Liver (tissue), 8 donors: ENCODE measurements at regions not wholly inside any gene's neighbourhood (a gene's known extent, or its start where the extent isn't known, plus 50 kb on each side); places are given as distances from the start of the nearest gene placed in this dataset.

ENCODE experiments used
- DNase-seq: peaks from one replicate; pipeline ENCODE4 v3.0.0-alpha.2; 2017; ENCODE audit warnings: low spot score
- H3K27ac ChIP-seq, 2 donors: one replicate each; pipeline ENCODE4 v1.7.0; 2013; ENCODE audit warnings: inconsistent platforms in 2 of 2, low read length in 2 of 2, control low read depth in 1 of 2, low read depth in 1 of 2, mild to moderate bottlenecking in 1 of 2
- H3K27me3 ChIP-seq, 4 donors: one replicate each; pipeline versions ENCODE4 v1.6.1 to v1.7.0; 2013; ENCODE audit warnings: low read length in 3 of 4, inconsistent platforms in 1 of 4, mild to moderate bottlenecking in 1 of 4, moderate library complexity in 1 of 4; ENCODE audit not compliant: control insufficient read depth in 4 of 4, insufficient read depth in 4 of 4
- H3K36me3 ChIP-seq, 4 donors: one replicate each; pipeline versions ENCODE4 v1.6.1 to v1.7.0; 2013; ENCODE audit warnings: low read length in 3 of 4, mild to moderate bottlenecking in 3 of 4, low read depth in 1 of 4, moderate library complexity in 1 of 4; ENCODE audit not compliant: control insufficient read depth in 4 of 4, insufficient read depth in 3 of 4
- H3K4me1 ChIP-seq, 4 donors: one replicate each; pipeline versions ENCODE4 v1.6.1 to v1.7.0; 2013; ENCODE audit warnings: low read length in 3 of 4, mild to moderate bottlenecking in 3 of 4, moderate library complexity in 1 of 4; ENCODE audit not compliant: control insufficient read depth in 4 of 4, insufficient read depth in 4 of 4
- H3K4me3 ChIP-seq, 3 donors: one replicate each; pipeline versions ENCODE4 v1.6.1 to v1.7.0; 2013; ENCODE audit warnings: low read length in 3 of 3, control low read depth in 1 of 3, low read depth in 1 of 3, mild to moderate bottlenecking in 1 of 3
- H3K9ac ChIP-seq, 2 donors: one replicate each; pipeline ENCODE4 v1.7.0; 2013; ENCODE audit warnings: low read length in 2 of 2, mild to moderate bottlenecking in 2 of 2, moderate library complexity in 2 of 2, control low read depth in 1 of 2, low read depth in 1 of 2
- H3K9me3 ChIP-seq, 4 donors: one replicate each; pipeline versions ENCODE4 v1.6.1 to v1.7.0; 2013; ENCODE audit warnings: low read length in 3 of 4; ENCODE audit not compliant: control insufficient read depth in 4 of 4
- ATF3 ChIP-seq: IDR thresholded peaks from 2 replicates; pipeline ENCODE4 v1.6.1; 2016; ENCODE audit warnings: antibody characterized with exemption
- CTCF ChIP-seq: fragments of 150-350 bp; IDR thresholded peaks from 2 replicates; pipeline ENCODE4 v1.5.1; 2017; ENCODE audit warnings: improper control_type of control experiment, low read depth, low read length; ENCODE audit not compliant: missing input control
- FOXA1 ChIP-seq: IDR thresholded peaks from 2 replicates; pipeline ENCODE4 v1.6.1; 2016; ENCODE audit warnings: antibody characterized with exemption
- FOXA2 ChIP-seq: IDR thresholded peaks from 2 replicates; pipeline ENCODE4 v1.6.1; 2016; ENCODE audit warnings: antibody characterized with exemption
- GABPA ChIP-seq, 2 donors: IDR thresholded peaks in 1 of 2; conservative IDR thresholded peaks in 1 of 2; 2 replicates each; pipeline ENCODE4 v1.6.1; 2016; ENCODE audit warnings: antibody characterized with exemption in 2 of 2, mild to moderate bottlenecking in 1 of 2, moderate library complexity in 1 of 2
- HNF4G ChIP-seq: IDR thresholded peaks from 2 replicates; pipeline ENCODE4 v1.6.1; 2016; ENCODE audit warnings: antibody characterized with exemption
- JUND ChIP-seq, 2 donors: IDR thresholded peaks; 2 replicates each; pipeline ENCODE4 v1.6.1; 2016; ENCODE audit warnings: antibody characterized with exemption in 2 of 2
- MAX ChIP-seq: IDR thresholded peaks from 2 replicates; pipeline ENCODE4 v1.6.1; 2016; ENCODE audit warnings: antibody characterized with exemption
- RAD21 ChIP-seq, 2 donors: IDR thresholded peaks; 2 replicates each; pipeline ENCODE4 v1.6.1; 2016; ENCODE audit warnings: antibody characterized with exemption in 2 of 2, mild to moderate bottlenecking in 2 of 2
- RXRA ChIP-seq, 2 donors: IDR thresholded peaks; 2 replicates each; pipeline ENCODE4 v1.6.1; 2017 to 2018; ENCODE audit warnings: antibody characterized with exemption in 2 of 2, mild to moderate bottlenecking in 1 of 2
- SP1 ChIP-seq: IDR thresholded peaks from 2 replicates; pipeline ENCODE4 v1.6.1; 2018; ENCODE audit warnings: antibody characterized with exemption, mild to moderate bottlenecking
- TAF1 ChIP-seq: conservative IDR thresholded peaks from 2 replicates; pipeline ENCODE4 v1.6.1; 2016; ENCODE audit warnings: antibody characterized with exemption, mild to moderate bottlenecking
- ZBTB33 ChIP-seq: IDR thresholded peaks from 2 replicates; pipeline ENCODE4 v1.6.1; 2016; ENCODE audit warnings: antibody characterized with exemption
- WGBS: extraction: QIAGEN DNeasy Blood & Tissue Kit; methylation state at CpG from one replicate; pipeline ENCODE4 v1.1.7; 2013; 5-methylcytosine and 5-hydroxymethylcytosine counted together
- donor health status: healthy.
- donor health status: healthy.
- donor health status: healthy.
- donor health status: healthy.
- donor health status: healthy.

GRCh38 chr5:91224969-91225368, 158.1 kb downstream of the ARRDC3 start:
- H3K9ac ChIP-seq = no peak overlapping the region
- no peak overlapping the region for H3K4me3 ChIP-seq
- TF ChIP-seq MAX = no peak
- no peak for TF ChIP-seq ATF3
- no peak for TF ChIP-seq SP1
- TF ChIP-seq FOXA1 = no peak
- TF ChIP-seq RXRA (IDR thresholded peaks at IDR 0.05) = no peak
- no peak for TF ChIP-seq CTCF
- no peak for TF ChIP-seq RAD21 (IDR thresholded peaks at IDR 0.05)
- H3K4me1 ChIP-seq = no peaks in the 10 kb centered on the region
- WGBS = 88% methylated on average over 2 of the region's 2 CpGs
- H3K27ac ChIP-seq = no peak overlapping the region
- no peaks in the 10 kb centered on the region for H3K27me3 ChIP-seq
- peaks cover 0 to 2% (median 0%) of the 10 kb centered on the region in 4 donors for H3K9me3 ChIP-seq
- no peak for DNase-seq
- H3K36me3 ChIP-seq = no peaks in the 10 kb centered on the region

- 98% methylated on average over 1 of the region's 1 CpG for WGBS
Measured at GRCh38 chr5:91224456-91224855, 158.7 kb downstream of the ARRDC3 start.

GRCh38 chr5:91223886-91224285, 159.2 kb downstream of the ARRDC3 start:
- no peak overlapping the region for H3K27ac ChIP-seq
- WGBS = 84% methylated on average over 1 of the region's 1 CpG
- TF ChIP-seq MAX (no peak), SP1 (no peak), FOXA1 (no peak), TAF1 (no peak), ZBTB33 (no peak), HNF4G (no peak), JUND (IDR thresholded peaks at IDR 0.05) (no peak), GABPA (IDR thresholded peaks at IDR 0.05 in 1 of 2, conservative IDR thresholded peaks at IDR 0.05 in 1 of 2) (no peak), FOXA2 (no peak)
- no peaks in the 10 kb centered on the region for H3K9me3 ChIP-seq
- DNase-seq = no peak
- H3K27me3 ChIP-seq = no peaks in the 10 kb centered on the region
- no peak overlapping the region for H3K9ac ChIP-seq
- no peaks in the 10 kb centered on the region for H3K36me3 ChIP-seq
- no peaks in the 10 kb centered on the region for H3K4me1 ChIP-seq
- no peak overlapping the region for H3K4me3 ChIP-seq

More at GRCh38 chr5:91224456-91224855, 158.7 kb downstream of the ARRDC3 start:
- no peak for TF ChIP-seq RAD21 (IDR thresholded peaks at IDR 0.05)
- Histone ChIP-seq H3K27ac (no peak overlapping the region), H3K4me3 (no peak overlapping the region), H3K27me3 (no peaks in the 10 kb centered on the region), H3K4me1 (no peaks in the 10 kb centered on the region), H3K9me3 (peaks cover 0 to 2% (median 0%) of the 10 kb centered on the region in 4 donors), H3K9ac (no peak overlapping the region), H3K36me3 (no peaks in the 10 kb centered on the region)
- no peak for DNase-seq
